ENCODE measurements at regions not wholly inside any gene's neighbourhood (a gene's known extent, or its start where the extent isn't known, plus 50 kb on each side); places are given as distances from the start of the nearest gene placed in this dataset.

GRCh38 chr10:131652438-131653139, 248.2 kb upstream of the PPP2R2D start:
- H3K27ac ChIP-seq (ENCODE audit: insufficient read depth, low read depth, low read length, poor library complexity, severe bottlenecking): no peak overlapping the region
- no peaks in the 10 kb centered on the region for H3K9me3 ChIP-seq (ENCODE audit: control insufficient read depth, low read length)
- H3K4me1 ChIP-seq (ENCODE audit: control insufficient read depth, insufficient read depth, low read length): peaks cover 11% of the 10 kb centered on the region
- 80 to 84% methylated on average over 22 of the region's 22 CpGs for WGBS, 2 experiments
- H3K27me3 ChIP-seq (ENCODE audit: control insufficient read depth, insufficient read depth, low read length, poor library complexity, severe bottlenecking): no peaks in the 10 kb centered on the region
- no peak overlapping the region for H3K4me3 ChIP-seq (ENCODE audit: insufficient read depth, low read depth, low read length)
- no peaks in the 10 kb centered on the region for H3K36me3 ChIP-seq (ENCODE audit: control insufficient read depth, insufficient read depth, low read length)

GRCh38 chr10:131653140-131653539, 247.7 kb upstream of the PPP2R2D start:
- Histone ChIP-seq H3K27me3 (ENCODE audit: control insufficient read depth, insufficient read depth, low read length, poor library complexity, severe bottlenecking) (no peaks in the 10 kb centered on the region), H3K9me3 (ENCODE audit: control insufficient read depth, low read length) (no peaks in the 10 kb centered on the region), H3K27ac (ENCODE audit: insufficient read depth, low read depth, low read length, poor library complexity, severe bottlenecking) (no peak overlapping the region), H3K4me1 (ENCODE audit: control insufficient read depth, insufficient read depth, low read length) (peaks cover 11% of the 10 kb centered on the region), H3K36me3 (ENCODE audit: control insufficient read depth, insufficient read depth, low read length) (no peaks in the 10 kb centered on the region), H3K4me3 (ENCODE audit: insufficient read depth, low read depth, low read length) (no peak overlapping the region)
- WGBS, 2 experiments: 92 to 96% methylated on average over 14 of the region's 14 CpGs

- Histone ChIP-seq H3K36me3 (ENCODE audit: control insufficient read depth, insufficient read depth, low read length) (no peaks in the 10 kb centered on the region), H3K27ac (ENCODE audit: insufficient read depth, low read depth, low read length, poor library complexity, severe bottlenecking) (no peak overlapping the region), H3K4me3 (ENCODE audit: insufficient read depth, low read depth, low read length) (no peak overlapping the region), H3K9me3 (ENCODE audit: control insufficient read depth, low read length) (no peaks in the 10 kb centered on the region), H3K4me1 (ENCODE audit: control insufficient read depth, insufficient read depth, low read length) (peaks cover 11% of the 10 kb centered on the region), H3K27me3 (ENCODE audit: control insufficient read depth, insufficient read depth, low read length, poor library complexity, severe bottlenecking) (no peaks in the 10 kb centered on the region)
- 91 to 95% methylated on average over 13 of the region's 13 CpGs for WGBS, 2 experiments
These were observed 247.0 kb upstream of the PPP2R2D start for GRCh38 chr10:131653554-131654470.

- no peaks in the 10 kb centered on the region for H3K36me3 ChIP-seq (ENCODE audit: control insufficient read depth, insufficient read depth, low read length)
- H3K27ac ChIP-seq (ENCODE audit: insufficient read depth, low read depth, low read length, poor library complexity, severe bottlenecking): no peak overlapping the region
- no peaks in the 10 kb centered on the region for H3K9me3 ChIP-seq (ENCODE audit: control insufficient read depth, low read length)
- 88 to 89% methylated on average over 21 of the region's 21 CpGs for WGBS, 2 experiments
- peaks cover 11% of the 10 kb centered on the region for H3K4me1 ChIP-seq (ENCODE audit: control insufficient read depth, insufficient read depth, low read length)
- no peaks in the 10 kb centered on the region for H3K27me3 ChIP-seq (ENCODE audit: control insufficient read depth, insufficient read depth, low read length, poor library complexity, severe bottlenecking)
- no peak overlapping the region for H3K4me3 ChIP-seq (ENCODE audit: insufficient read depth, low read depth, low read length)
These were observed 246.2 kb upstream of the PPP2R2D start for GRCh38 chr10:131654471-131655087.

GRCh38 chr10:131655101-131655849, 245.5 kb upstream of the PPP2R2D start:
- no peaks in the 10 kb centered on the region for H3K9me3 ChIP-seq (ENCODE audit: control insufficient read depth, low read length)
- 87 to 90% methylated on average over 16 of the region's 16 CpGs for WGBS, 2 experiments

GRCh38 chr10:131656009-131656408, 244.8 kb upstream of the PPP2R2D start:
- Histone ChIP-seq H3K27ac (ENCODE audit: insufficient read depth, low read depth, low read length, poor library complexity, severe bottlenecking) (no peak overlapping the region), H3K4me3 (ENCODE audit: insufficient read depth, low read depth, low read length) (no peak overlapping the region), H3K9me3 (ENCODE audit: control insufficient read depth, low read length) (no peaks in the 10 kb centered on the region), H3K4me1 (ENCODE audit: control insufficient read depth, insufficient read depth, low read length) (peaks cover 11% of the 10 kb centered on the region), H3K36me3 (ENCODE audit: control insufficient read depth, insufficient read depth, low read length) (no peaks in the 10 kb centered on the region), H3K27me3 (ENCODE audit: control insufficient read depth, insufficient read depth, low read length, poor library complexity, severe bottlenecking) (no peaks in the 10 kb centered on the region)
- 92 to 95% methylated on average over 7 of the region's 7 CpGs for whole genome bisulfite sequencing, 2 experiments

More at GRCh38 chr10:131655101-131655849, 245.5 kb upstream of the PPP2R2D start:
- Histone ChIP-seq H3K4me1 (ENCODE audit: control insufficient read depth, insufficient read depth, low read length) (peaks cover 11% of the 10 kb centered on the region), H3K4me3 (ENCODE audit: insufficient read depth, low read depth, low read length) (no peak overlapping the region), H3K36me3 (ENCODE audit: control insufficient read depth, insufficient read depth, low read length) (no peaks in the 10 kb centered on the region), H3K27me3 (ENCODE audit: control insufficient read depth, insufficient read depth, low read length, poor library complexity, severe bottlenecking) (no peaks in the 10 kb centered on the region), H3K27ac (ENCODE audit: insufficient read depth, low read depth, low read length, poor library complexity, severe bottlenecking) (no peak overlapping the region)

- 92 to 93% methylated on average over 9 of the region's 9 CpGs for whole genome bisulfite sequencing, 2 experiments
- Histone ChIP-seq H3K27ac (ENCODE audit: insufficient read depth, low read depth, low read length, poor library complexity, severe bottlenecking) (no peak overlapping the region), H3K4me3 (ENCODE audit: insufficient read depth, low read depth, low read length) (no peak overlapping the region), H3K27me3 (ENCODE audit: control insufficient read depth, insufficient read depth, low read length, poor library complexity, severe bottlenecking) (no peaks in the 10 kb centered on the region), H3K36me3 (ENCODE audit: control insufficient read depth, insufficient read depth, low read length) (no peaks in the 10 kb centered on the region), H3K9me3 (ENCODE audit: control insufficient read depth, low read length) (no peaks in the 10 kb centered on the region), H3K4me1 (ENCODE audit: control insufficient read depth, insufficient read depth, low read length) (peaks cover 11% of the 10 kb centered on the region)
These were observed 244.4 kb upstream of the PPP2R2D start for GRCh38 chr10:131656431-131656841.

- WGBS, 2 experiments: 93% methylated on average over 15 to 16 of the region's 16 CpGs
- H3K9me3 ChIP-seq (ENCODE audit: control insufficient read depth, low read length): no peaks in the 10 kb centered on the region
- H3K27ac ChIP-seq (ENCODE audit: insufficient read depth, low read depth, low read length, poor library complexity, severe bottlenecking): no peak overlapping the region
- H3K27me3 ChIP-seq (ENCODE audit: control insufficient read depth, insufficient read depth, low read length, poor library complexity, severe bottlenecking): no peaks in the 10 kb centered on the region
- no peak overlapping the region for H3K4me3 ChIP-seq (ENCODE audit: insufficient read depth, low read depth, low read length)
- peaks cover 4% of the 10 kb centered on the region for H3K4me1 ChIP-seq (ENCODE audit: control insufficient read depth, insufficient read depth, low read length)
- H3K36me3 ChIP-seq (ENCODE audit: control insufficient read depth, insufficient read depth, low read length): no peaks in the 10 kb centered on the region
These were observed 243.4 kb upstream of the PPP2R2D start for GRCh38 chr10:131657318-131657984.

- H3K9me3 ChIP-seq (ENCODE audit: control insufficient read depth, low read length): no peaks in the 10 kb centered on the region
- no peak overlapping the region for H3K4me3 ChIP-seq (ENCODE audit: insufficient read depth, low read depth, low read length)
- no peak overlapping the region for H3K27ac ChIP-seq (ENCODE audit: insufficient read depth, low read depth, low read length, poor library complexity, severe bottlenecking)
- peaks cover 4% of the 10 kb centered on the region for H3K4me1 ChIP-seq (ENCODE audit: control insufficient read depth, insufficient read depth, low read length)
- 91% methylated on average over 9 of the region's 9 CpGs for WGBS, 2 experiments
- H3K27me3 ChIP-seq (ENCODE audit: control insufficient read depth, insufficient read depth, low read length, poor library complexity, severe bottlenecking): no peaks in the 10 kb centered on the region
- H3K36me3 ChIP-seq (ENCODE audit: control insufficient read depth, insufficient read depth, low read length): no peaks in the 10 kb centered on the region
These were observed 242.8 kb upstream of the PPP2R2D start for GRCh38 chr10:131657985-131658330.
